ENCODE measurements at regions not wholly inside any gene's neighbourhood (a gene's known extent, or its start where the extent isn't known, plus 50 kb on each side); places are given as distances from the start of the nearest gene placed in this dataset.

- TF ChIP-seq, protein P1, sequence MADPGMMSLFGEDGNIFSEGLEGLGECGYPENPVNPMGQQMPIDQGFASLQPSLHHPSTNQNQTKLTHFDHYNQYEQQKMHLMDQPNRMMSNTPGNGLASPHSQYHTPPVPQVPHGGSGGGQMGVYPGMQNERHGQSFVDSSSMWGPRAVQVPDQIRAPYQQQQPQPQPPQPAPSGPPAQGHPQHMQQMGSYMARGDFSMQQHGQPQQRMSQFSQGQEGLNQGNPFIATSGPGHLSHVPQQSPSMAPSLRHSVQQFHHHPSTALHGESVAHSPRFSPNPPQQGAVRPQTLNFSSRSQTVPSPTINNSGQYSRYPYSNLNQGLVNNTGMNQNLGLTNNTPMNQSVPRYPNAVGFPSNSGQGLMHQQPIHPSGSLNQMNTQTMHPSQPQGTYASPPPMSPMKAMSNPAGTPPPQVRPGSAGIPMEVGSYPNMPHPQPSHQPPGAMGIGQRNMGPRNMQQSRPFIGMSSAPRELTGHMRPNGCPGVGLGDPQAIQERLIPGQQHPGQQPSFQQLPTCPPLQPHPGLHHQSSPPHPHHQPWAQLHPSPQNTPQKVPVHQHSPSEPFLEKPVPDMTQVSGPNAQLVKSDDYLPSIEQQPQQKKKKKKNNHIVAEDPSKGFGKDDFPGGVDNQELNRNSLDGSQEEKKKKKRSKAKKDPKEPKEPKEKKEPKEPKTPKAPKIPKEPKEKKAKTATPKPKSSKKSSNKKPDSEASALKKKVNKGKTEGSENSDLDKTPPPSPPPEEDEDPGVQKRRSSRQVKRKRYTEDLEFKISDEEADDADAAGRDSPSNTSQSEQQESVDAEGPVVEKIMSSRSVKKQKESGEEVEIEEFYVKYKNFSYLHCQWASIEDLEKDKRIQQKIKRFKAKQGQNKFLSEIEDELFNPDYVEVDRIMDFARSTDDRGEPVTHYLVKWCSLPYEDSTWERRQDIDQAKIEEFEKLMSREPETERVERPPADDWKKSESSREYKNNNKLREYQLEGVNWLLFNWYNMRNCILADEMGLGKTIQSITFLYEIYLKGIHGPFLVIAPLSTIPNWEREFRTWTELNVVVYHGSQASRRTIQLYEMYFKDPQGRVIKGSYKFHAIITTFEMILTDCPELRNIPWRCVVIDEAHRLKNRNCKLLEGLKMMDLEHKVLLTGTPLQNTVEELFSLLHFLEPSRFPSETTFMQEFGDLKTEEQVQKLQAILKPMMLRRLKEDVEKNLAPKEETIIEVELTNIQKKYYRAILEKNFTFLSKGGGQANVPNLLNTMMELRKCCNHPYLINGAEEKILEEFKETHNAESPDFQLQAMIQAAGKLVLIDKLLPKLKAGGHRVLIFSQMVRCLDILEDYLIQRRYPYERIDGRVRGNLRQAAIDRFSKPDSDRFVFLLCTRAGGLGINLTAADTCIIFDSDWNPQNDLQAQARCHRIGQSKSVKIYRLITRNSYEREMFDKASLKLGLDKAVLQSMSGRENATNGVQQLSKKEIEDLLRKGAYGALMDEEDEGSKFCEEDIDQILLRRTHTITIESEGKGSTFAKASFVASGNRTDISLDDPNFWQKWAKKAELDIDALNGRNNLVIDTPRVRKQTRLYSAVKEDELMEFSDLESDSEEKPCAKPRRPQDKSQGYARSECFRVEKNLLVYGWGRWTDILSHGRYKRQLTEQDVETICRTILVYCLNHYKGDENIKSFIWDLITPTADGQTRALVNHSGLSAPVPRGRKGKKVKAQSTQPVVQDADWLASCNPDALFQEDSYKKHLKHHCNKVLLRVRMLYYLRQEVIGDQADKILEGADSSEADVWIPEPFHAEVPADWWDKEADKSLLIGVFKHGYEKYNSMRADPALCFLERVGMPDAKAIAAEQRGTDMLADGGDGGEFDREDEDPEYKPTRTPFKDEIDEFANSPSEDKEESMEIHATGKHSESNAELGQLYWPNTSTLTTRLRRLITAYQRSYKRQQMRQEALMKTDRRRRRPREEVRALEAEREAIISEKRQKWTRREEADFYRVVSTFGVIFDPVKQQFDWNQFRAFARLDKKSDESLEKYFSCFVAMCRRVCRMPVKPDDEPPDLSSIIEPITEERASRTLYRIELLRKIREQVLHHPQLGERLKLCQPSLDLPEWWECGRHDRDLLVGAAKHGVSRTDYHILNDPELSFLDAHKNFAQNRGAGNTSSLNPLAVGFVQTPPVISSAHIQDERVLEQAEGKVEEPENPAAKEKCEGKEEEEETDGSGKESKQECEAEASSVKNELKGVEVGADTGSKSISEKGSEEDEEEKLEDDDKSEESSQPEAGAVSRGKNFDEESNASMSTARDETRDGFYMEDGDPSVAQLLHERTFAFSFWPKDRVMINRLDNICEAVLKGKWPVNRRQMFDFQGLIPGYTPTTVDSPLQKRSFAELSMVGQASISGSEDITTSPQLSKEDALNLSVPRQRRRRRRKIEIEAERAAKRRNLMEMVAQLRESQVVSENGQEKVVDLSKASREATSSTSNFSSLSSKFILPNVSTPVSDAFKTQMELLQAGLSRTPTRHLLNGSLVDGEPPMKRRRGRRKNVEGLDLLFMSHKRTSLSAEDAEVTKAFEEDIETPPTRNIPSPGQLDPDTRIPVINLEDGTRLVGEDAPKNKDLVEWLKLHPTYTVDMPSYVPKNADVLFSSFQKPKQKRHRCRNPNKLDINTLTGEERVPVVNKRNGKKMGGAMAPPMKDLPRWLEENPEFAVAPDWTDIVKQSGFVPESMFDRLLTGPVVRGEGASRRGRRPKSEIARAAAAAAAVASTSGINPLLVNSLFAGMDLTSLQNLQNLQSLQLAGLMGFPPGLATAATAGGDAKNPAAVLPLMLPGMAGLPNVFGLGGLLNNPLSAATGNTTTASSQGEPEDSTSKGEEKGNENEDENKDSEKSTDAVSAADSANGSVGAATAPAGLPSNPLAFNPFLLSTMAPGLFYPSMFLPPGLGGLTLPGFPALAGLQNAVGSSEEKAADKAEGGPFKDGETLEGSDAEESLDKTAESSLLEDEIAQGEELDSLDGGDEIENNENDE (IDR thresholded peaks at IDR 0.05; ENCODE audit: insufficient replicate concordance, low read length): no peak
- TF ChIP-seq RXRA (IDR thresholded peaks at IDR 0.05; ENCODE audit: insufficient read depth, low read depth, low read length): no peak
- TF ChIP-seq SAP30 (IDR thresholded peaks at IDR 0.05; ENCODE audit: insufficient read depth, insufficient replicate concordance, low read length): no peak
- no peak for TF ChIP-seq EP300 (IDR thresholded peaks at IDR 0.05; ENCODE audit: borderline replicate concordance in 1 of 2, low read depth in 2 of 2, low read length in 2 of 2)
- TF ChIP-seq BACH1 (IDR thresholded peaks at IDR 0.05; ENCODE audit: low read length): no peak
- TF ChIP-seq, protein P2, sequence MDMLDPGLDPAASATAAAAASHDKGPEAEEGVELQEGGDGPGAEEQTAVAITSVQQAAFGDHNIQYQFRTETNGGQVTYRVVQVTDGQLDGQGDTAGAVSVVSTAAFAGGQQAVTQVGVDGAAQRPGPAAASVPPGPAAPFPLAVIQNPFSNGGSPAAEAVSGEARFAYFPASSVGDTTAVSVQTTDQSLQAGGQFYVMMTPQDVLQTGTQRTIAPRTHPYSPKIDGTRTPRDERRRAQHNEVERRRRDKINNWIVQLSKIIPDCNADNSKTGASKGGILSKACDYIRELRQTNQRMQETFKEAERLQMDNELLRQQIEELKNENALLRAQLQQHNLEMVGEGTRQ (IDR thresholded peaks at IDR 0.05; ENCODE audit: low read length): no peak
- TF ChIP-seq, protein P3, sequence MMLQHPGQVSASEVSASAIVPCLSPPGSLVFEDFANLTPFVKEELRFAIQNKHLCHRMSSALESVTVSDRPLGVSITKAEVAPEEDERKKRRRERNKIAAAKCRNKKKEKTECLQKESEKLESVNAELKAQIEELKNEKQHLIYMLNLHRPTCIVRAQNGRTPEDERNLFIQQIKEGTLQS (IDR thresholded peaks at IDR 0.05; ENCODE audit: insufficient read depth, low read depth, low read length): no peak
- no peak for TF ChIP-seq TCF12 (IDR thresholded peaks at IDR 0.05; ENCODE audit: low read depth, low read length)
- no peak for TF ChIP-seq MAFK (IDR thresholded peaks at IDR 0.05; ENCODE audit: low read depth, low read length)
- TF ChIP-seq TBP (IDR thresholded peaks at IDR 0.05; ENCODE audit: low read depth, low read length): no peak
Observed at GRCh38 chr2:15705839-15706386, 114.2 kb downstream of the DDX1 start (continued).
